ENCODE measurements at regions not wholly inside any gene's neighbourhood (a gene's known extent, or its start where the extent isn't known, plus 50 kb on each side); places are given as distances from the start of the nearest gene placed in this dataset.
A peak's percentile ranks its signal among the peaks of the same experiment; 100 is the strongest.
"Not testable (repeated sequence)": the region's sequence is repeated elsewhere in the genome, so short reads cannot be mapped to it uniquely, and the experiment has no call there.

DNA sequence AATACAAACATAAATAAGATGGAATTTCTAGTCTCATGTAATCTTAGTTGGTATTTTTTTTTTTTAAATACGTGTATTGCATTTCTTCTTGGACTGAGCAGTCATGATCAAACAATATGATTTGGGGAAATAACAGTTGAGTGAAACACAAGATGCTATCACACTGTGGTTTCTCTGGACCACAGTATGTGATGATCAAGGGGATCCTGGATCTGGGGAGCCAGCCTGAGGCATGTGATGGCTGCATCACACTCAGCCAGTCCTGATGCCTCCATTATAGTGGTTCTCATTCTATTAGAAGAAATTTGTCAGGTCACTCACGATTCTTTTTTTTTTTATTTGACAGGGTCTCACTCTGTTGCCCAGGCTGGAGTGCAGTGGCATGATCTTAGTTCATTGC, 495.9 kb upstream of the POT1 start:
- Histone ChIP-seq H3K9ac (ENCODE audit: insufficient read depth in 1 of 2, low read length in 2 of 2) (no peak overlapping the region), H3K27ac (ENCODE audit: low read depth in 1 of 2, low read length in 1 of 2) (no peak overlapping the region), H3K27me3 (ENCODE audit: control insufficient read depth in 3 of 3, insufficient read depth in 3 of 3, low read length in 2 of 3) (no peaks in the 10 kb centered on the region), H3K4me1 (ENCODE audit: control insufficient read depth in 5 of 5, insufficient read depth in 5 of 5, low read length in 5 of 5) (no peaks in the 10 kb centered on the region), H3K9me3 (ENCODE audit: control insufficient read depth in 4 of 4, insufficient read depth in 3 of 4, low read length in 3 of 4) (no peaks in the 10 kb centered on the region), H3K36me3 (ENCODE audit: control insufficient read depth in 4 of 4, insufficient read depth in 4 of 4, low read length in 4 of 4) (no peaks in the 10 kb centered on the region), H3K4me3 (no peak overlapping the region)
- DNase-seq (no peak), ATAC-seq (ENCODE audit: insufficient read depth, low FRiP score) (no peak)
- WGBS, 2 donors: 89 to 95% methylated on average over 2 of the region's 2 CpGs
- TF ChIP-seq, protein P1, sequence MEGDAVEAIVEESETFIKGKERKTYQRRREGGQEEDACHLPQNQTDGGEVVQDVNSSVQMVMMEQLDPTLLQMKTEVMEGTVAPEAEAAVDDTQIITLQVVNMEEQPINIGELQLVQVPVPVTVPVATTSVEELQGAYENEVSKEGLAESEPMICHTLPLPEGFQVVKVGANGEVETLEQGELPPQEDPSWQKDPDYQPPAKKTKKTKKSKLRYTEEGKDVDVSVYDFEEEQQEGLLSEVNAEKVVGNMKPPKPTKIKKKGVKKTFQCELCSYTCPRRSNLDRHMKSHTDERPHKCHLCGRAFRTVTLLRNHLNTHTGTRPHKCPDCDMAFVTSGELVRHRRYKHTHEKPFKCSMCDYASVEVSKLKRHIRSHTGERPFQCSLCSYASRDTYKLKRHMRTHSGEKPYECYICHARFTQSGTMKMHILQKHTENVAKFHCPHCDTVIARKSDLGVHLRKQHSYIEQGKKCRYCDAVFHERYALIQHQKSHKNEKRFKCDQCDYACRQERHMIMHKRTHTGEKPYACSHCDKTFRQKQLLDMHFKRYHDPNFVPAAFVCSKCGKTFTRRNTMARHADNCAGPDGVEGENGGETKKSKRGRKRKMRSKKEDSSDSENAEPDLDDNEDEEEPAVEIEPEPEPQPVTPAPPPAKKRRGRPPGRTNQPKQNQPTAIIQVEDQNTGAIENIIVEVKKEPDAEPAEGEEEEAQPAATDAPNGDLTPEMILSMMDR (IDR thresholded peaks at IDR 0.05; ENCODE audit: control extremely low read depth, extremely low read depth): no peak

DNA sequence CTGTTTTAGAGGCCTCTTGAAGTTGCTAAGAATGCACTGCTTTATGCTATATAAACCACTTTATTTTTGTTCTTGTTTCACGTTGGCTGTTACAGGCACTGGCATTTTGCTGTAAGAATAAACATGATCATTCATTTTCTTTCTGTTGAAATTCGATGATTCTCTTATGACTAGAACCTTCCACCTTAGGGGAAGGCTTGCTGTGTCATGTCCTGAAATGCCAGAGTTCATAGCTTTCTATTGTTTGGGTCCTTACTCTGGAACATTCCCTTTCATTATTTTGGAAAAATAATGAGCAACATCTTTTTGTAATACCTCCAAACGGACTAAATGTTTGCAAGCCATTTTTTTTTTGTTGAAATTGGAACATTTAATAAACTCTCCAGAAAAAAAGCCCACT, 495.1 kb upstream of the POT1 start:
- TF ChIP-seq, protein P1 (IDR thresholded peaks at IDR 0.05; ENCODE audit: control extremely low read depth, extremely low read depth): no peak
- no peak for ATAC-seq (ENCODE audit: insufficient read depth, low FRiP score)
- no peak for DNase-seq
- H3K36me3 ChIP-seq (ENCODE audit: control insufficient read depth in 4 of 4, insufficient read depth in 4 of 4, low read length in 4 of 4): no peaks in the 10 kb centered on the region
- no peaks in the 10 kb centered on the region for H3K27me3 ChIP-seq (ENCODE audit: control insufficient read depth in 3 of 3, insufficient read depth in 3 of 3, low read length in 2 of 3)
- 59 to 74% methylated on average over 3 of the region's 3 CpGs for WGBS, 2 donors
- no peaks in the 10 kb centered on the region for H3K9me3 ChIP-seq (ENCODE audit: control insufficient read depth in 4 of 4, insufficient read depth in 3 of 4, low read length in 3 of 4)
- H3K27ac ChIP-seq (ENCODE audit: low read depth in 1 of 2, low read length in 1 of 2): no peak overlapping the region
- no peak overlapping the region for H3K4me3 ChIP-seq
- no peak overlapping the region for H3K9ac ChIP-seq (ENCODE audit: insufficient read depth in 1 of 2, low read length in 2 of 2)
- H3K4me1 ChIP-seq (ENCODE audit: control insufficient read depth in 5 of 5, insufficient read depth in 5 of 5, low read length in 5 of 5): no peaks in the 10 kb centered on the region

DNA sequence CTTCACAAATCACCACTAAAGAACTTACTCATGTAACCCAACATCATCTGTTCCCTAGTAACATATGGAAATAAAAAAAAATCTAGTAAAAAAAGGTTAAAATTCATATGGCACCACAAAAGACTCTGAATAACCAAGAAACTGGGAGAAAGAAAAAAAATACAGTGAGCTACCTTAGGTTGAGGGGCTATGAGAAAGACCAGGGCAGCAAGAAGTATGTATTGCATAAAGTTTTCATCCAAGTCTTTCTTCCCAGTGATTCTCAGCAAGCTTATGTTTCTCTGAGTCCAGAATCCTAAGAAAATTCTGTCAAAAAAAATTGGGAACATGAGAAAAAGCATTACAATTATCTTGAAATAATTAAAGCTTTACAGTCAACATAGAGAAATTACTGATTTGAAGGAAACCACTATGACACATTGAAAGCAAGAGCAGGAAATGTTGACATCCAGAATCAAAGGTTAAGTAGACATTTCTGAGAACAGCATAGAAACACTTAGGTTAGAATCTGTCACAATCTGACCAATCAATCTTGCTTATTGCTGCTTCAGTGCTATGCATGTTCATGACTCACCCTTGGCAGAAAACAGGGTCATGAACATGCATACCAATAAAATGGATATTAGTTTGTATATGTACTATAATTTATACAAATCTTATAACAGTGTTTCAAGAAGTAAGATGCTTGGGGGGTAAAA, 494.0 kb upstream of the POT1 start:
- H3K4me1 ChIP-seq (ENCODE audit: control insufficient read depth in 5 of 5, insufficient read depth in 5 of 5, low read length in 5 of 5): no peaks in the 10 kb centered on the region
- H3K4me3 ChIP-seq: no peak overlapping the region
- H3K27me3 ChIP-seq (ENCODE audit: control insufficient read depth in 3 of 3, insufficient read depth in 3 of 3, low read length in 2 of 3): no peaks in the 10 kb centered on the region
- DNase-seq: peak in 1 of 3 donors; percentile 0
- TF ChIP-seq, protein P1 (IDR thresholded peaks at IDR 0.05; ENCODE audit: control extremely low read depth, extremely low read depth): no peak
- H3K36me3 ChIP-seq (ENCODE audit: control insufficient read depth in 4 of 4, insufficient read depth in 4 of 4, low read length in 4 of 4): no peaks in the 10 kb centered on the region
- no peak for ATAC-seq (ENCODE audit: insufficient read depth, low FRiP score)
- H3K27ac ChIP-seq (ENCODE audit: low read depth in 1 of 2, low read length in 1 of 2): no peak overlapping the region
- H3K9ac ChIP-seq (ENCODE audit: insufficient read depth in 1 of 2, low read length in 2 of 2): no peak overlapping the region
- H3K9me3 ChIP-seq (ENCODE audit: control insufficient read depth in 4 of 4, insufficient read depth in 3 of 4, low read length in 3 of 4): peaks cover 0 to under 1% (median 0%) of the 10 kb centered on the region in 4 donors

DNA sequence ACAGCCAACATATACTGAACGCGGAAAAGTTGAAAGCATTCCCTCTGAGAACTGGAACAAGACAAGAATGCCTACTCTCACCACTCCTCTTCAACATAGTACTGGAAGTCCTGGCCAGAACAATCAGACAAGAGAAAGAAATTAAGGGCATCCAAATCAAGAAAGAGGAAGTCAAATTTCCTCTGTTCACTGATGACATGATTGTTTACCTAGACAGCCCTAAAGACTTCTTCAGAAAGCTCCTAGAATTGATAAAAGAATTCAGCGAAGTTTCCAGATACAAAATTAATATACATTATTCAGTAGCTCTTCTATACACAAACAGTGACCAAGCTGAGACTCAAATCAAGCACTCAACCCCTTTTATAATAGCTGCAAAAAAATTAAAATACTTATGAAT, 491.8 kb upstream of the POT1 start:
- H3K9ac ChIP-seq (ENCODE audit: insufficient read depth in 1 of 2, low read length in 2 of 2); H3K9me3 ChIP-seq (ENCODE audit: control insufficient read depth in 4 of 4, insufficient read depth in 3 of 4, low read length in 3 of 4); H3K27me3 ChIP-seq (ENCODE audit: control insufficient read depth in 3 of 3, insufficient read depth in 3 of 3, low read length in 2 of 3); H3K36me3 ChIP-seq (ENCODE audit: control insufficient read depth in 4 of 4, insufficient read depth in 4 of 4, low read length in 4 of 4); H3K27ac ChIP-seq (ENCODE audit: low read depth in 1 of 2, low read length in 1 of 2); H3K4me3 ChIP-seq; DNase-seq; ATAC-seq (ENCODE audit: insufficient read depth, low FRiP score); H3K4me1 ChIP-seq (ENCODE audit: control insufficient read depth in 5 of 5, insufficient read depth in 5 of 5, low read length in 5 of 5): not testable (repeated sequence)
- 93 to 97% methylated on average over 3 of the region's 3 CpGs for WGBS, 2 donors

Measured in lung (tissue), 11 donors.